ENCODE measurements at regions not wholly inside any gene's neighbourhood (a gene's known extent, or its start where the extent isn't known, plus 50 kb on each side); places are given as distances from the start of the nearest gene placed in this dataset.
"Not testable (repeated sequence)": the region's sequence is repeated elsewhere in the genome, so short reads cannot be mapped to it uniquely, and the experiment has no call there.

DNA sequence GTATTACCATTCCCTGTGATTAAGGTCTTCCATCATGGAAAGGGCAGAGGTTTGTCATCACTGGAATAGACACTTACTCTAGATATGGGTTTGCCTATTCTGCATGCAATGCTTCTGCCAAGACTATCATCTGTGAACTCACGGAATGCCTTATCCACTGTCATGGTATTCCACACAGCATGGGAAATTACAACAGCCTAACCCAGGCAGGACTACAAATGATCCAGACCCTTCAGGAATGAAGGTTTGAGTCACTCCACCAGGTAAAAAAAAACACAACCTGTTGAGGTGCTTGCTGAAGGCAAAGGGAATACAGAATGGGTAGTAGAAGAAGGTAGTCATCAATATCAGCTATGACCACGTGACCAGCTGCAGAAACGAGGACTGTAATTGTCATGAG, 89.0 kb upstream of the RANBP6 start:
- DNase-seq (ENCODE audit: low spot score) = not testable (repeated sequence)

DNA sequence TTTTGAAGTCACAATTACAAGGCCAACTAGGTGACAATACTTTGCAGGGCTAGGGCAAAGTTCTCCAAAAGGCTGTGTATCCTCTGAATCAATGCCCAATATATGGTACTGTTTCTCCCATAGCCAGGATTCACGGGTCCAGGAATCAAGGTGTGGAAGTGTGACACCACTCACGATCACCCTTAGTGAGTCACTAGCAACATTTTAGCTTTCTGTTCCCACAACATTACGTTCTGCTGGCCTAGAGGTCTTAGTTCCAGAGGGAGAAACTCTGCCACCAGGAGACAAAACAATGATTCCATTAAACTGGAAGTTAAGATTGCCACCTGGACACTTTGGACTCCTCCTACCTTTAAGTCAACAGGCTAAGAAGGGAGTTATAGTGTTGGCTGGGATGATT, 88.5 kb upstream of the RANBP6 start:
- DNase-seq (ENCODE audit: low spot score) = not testable (repeated sequence)

DNA sequence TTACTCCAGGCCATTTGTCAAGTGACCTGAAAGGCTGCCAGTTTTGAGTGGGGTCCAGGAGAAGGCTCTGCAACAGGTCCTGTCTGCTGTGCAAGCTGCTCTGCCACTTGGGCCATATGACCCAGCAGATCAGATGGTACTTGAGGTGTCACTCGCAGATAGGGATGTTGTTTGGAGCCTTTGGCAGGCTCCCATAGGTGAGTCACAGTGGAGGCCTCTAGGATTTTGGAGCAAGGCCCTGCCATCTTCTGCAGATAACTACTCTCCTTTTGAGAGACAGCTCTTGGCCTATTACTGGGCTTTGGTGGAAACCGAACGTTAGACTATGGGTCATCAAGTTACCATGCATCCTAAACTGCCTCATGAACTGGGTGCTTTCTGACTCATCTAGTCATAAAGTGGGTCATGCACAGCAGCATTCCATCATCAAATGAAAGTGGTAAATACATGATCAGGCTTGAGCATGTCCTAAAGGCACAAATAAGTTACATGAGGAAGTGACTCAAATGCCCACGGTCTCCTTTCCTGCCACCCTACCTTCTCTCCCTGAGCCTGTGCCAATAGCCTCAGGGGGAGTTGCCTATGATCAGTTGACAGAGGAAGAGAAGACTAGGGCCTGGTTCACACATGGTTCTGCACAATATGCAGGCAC, 87.0 kb upstream of the RANBP6 start:
- not testable (repeated sequence) for DNase-seq (ENCODE audit: low spot score)

DNA sequence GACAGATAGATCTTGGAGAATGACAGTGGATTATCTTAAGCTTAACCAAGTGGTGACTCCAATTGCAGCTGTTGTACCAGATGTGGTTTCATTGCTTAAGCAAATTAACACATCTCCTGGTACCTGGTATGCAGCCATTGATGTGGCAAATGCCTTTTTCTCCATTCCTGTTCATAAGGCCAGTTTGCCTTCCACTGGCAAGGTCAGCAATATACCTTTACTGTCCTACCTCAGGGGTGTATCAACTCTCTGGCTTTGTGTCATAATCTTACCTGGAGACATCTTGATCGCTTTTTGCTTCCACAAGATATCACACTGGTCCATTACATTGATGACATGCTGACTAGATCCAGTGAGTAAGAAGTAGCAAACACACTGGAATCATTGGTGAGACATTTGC, 86.3 kb upstream of the RANBP6 start:
- not testable (repeated sequence) for DNase-seq (ENCODE audit: low spot score)

DNA sequence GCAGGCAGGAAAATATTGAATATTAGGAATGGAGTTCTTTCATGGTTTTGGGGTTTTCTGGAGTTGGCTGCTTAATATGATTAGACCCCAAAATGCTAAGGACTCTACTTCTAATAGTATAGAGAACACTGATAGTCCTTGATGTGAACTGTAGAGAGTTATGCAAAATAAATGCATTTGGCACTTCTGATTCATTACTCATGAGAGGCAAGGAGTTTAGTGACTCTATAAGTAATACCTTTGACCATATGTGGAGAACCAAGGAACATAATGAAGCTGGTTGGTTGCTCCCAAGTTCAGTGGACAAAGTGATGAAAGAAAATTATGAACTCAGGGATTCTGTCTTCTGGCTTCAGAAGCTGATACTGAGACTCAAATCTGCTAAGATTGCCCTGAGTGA, 83.9 kb upstream of the RANBP6 start:
- DNase-seq (ENCODE audit: low spot score) = not testable (repeated sequence)

DNA sequence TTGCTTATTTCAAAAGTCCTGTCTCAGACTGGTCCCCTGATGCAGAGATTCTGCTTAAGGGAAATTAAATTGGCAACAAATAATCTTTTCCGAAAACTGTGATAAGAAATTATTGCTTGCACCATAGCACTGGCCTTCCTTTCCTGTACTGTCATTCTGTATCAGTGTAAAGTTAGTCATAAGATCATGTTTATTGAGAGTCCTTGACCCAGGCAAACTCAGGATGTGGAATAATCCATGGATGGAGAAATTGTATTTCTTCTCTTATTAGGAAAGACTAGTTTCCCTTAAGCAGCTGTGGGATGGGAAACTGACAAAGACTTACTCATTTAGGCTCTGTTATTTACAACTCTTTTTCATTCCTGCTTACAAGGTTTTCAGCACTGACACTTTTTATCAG, 83.0 kb upstream of the RANBP6 start:
- no peak for DNase-seq (ENCODE audit: low spot score)

DNA sequence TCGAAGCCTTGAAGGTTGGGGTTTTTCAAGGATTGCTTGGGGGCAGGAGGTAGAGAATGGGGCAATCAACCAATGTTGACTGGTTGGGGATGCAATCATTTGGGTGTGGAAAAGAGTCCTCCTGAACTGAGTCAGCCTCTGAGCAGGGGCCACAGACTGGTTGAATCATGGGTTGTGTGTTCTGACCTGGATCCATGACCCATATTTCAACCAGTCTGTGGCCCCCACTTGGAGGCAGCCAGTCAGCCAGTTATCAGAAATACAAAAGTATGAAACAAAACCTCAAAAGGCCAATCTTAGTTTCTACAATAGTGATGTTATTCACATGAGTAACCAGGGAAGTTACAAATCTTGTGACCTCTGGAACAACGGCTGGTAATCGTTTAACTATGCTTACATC, 81.4 kb upstream of the RANBP6 start:
- no peak for DNase-seq (ENCODE audit: low spot score)

DNA sequence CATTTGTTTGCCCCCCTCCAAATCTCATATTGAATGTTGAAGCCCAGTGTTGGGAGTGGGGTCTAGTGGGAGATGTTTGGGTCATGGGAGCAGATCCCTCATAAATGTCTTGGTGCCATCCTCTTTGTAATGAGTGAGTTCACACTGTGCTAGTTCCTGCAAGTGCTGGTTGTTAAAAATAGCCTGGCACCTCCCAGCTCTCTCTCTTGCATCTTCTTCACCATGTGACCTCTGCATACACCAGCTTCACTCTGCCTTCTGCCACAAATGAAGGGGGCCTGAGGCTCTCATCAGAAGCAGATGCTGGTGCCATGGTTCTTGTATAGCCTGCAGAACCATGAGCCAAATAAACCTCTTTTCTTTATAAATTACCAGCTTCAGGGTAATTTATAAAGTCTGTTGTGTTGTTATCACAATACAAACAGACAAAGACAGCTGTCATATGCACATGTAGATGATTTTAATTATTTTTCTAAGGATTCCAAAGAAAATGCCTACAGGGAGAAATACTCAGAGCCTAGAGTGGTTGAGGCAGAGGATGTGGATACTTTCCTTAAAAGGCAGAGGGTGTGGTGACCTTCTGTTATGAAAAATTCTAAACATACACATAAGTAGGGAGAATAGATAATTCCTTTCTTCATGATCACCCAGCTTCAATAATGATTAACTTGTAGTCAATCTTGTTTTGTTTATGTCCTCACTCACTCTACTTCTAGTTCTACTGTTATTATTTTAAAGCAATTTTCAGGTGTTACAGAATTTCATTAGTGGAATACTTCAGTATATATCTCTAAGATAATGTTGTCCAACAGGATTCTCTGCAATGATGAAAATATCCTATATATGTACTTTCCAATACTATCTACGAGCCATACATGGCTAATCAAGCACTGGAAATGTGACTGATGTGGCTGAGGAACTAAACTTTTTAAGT, 75.1 kb upstream of the RANBP6 start:
- no peak for DNase-seq (ENCODE audit: low spot score)

DNA sequence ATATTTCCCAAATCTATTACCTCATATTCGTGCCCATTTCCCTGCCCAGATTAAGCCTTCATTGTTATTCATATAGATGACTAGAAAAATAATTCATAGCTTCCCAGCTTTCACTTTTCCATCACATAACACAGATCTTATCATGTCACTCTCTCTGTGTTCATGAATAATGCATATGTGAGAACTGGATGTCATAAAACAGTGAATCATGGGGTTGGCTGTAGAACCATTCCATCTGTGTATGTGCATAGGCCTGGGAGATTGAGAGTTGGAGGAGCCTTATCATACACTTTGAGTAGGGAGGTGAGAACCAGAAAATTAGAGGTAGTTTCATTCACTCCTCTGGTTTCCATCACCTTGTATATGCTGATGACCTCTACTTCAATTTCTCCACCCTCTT, 73.9 kb upstream of the RANBP6 start:
- no peak for DNase-seq (ENCODE audit: low spot score)

DNA sequence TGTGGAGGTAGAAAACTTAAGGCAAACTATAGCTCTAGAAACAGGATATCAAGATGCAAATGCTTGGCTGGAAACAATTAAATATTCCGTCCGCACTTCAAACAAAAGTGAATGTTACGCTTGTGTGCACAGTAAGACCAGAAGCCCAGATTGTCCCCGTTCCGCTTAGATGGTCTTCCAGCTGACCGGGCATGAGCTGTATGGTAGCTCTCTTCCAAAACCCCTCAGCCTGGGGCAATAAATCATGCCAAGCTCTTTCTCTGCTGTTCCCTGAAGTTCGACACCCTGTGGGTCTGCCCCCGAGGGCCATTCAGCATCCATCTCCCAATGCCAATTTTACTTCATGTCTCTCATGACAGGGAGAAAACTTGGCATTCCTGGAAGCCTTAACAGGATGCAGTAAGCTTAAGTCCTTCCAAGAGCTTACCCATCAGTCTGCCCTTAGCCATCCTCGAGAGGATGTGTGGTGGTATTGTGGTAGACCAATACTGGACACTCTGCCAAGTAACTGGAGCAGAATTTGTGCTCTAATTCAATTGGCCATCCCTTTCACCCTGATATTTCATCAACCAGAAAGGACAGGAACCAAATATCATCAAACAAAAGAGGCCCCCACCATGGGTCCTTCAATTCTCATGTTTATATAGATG, 70.7 kb upstream of the RANBP6 start:
- DNase-seq (ENCODE audit: low spot score) = no peak

DNA sequence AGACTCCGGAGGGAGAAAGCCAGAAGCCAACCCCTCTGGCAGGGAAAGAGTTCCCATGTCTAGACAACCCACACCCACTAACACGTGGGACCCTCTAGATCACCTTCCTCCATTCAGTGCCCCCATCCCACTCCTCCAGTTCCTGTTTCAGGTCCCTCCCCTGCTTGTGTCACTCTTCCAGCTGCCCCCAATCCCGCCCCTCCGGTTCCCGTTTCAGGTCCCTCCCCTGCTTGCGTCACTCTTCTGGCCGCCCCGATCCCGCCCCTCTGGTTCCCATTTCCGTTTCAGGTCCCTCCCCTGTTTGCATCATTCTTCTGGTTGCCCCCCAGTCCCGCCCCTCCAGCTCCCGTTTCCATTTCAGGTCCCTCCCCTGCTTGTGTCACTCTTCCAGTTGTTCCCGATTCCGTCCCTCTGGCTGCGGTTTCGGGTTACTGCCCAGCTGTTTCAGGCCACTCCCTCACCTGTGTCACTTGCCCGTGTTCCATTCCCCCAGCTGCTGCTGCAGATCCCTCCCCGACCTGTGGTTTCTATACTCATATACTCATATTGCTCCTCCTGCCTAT, 64.8 kb upstream of the RANBP6 start:
- DNase-seq (ENCODE audit: low spot score) = peak; percentile 74

DNA sequence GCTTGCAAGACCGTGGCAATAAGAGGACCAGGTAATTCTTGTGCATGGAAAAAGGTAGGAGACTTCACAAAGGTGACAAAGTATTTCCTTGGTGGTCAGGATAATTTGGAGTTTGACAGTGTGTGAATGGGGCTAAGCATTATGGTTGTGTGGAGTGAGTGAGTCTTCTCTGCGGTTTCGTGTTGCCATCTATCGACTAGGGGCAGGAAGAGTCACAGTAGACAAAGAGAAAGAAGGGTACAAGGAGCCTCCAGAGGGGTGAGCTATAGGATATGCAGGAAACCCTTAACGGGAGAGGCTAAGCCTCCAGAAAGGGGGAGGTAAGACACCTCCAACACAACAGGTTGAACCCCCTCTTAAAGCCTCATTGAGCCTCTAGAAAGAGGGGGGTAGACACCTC, 64.0 kb upstream of the RANBP6 start:
- DNase-seq (ENCODE audit: low spot score) = no peak

DNA sequence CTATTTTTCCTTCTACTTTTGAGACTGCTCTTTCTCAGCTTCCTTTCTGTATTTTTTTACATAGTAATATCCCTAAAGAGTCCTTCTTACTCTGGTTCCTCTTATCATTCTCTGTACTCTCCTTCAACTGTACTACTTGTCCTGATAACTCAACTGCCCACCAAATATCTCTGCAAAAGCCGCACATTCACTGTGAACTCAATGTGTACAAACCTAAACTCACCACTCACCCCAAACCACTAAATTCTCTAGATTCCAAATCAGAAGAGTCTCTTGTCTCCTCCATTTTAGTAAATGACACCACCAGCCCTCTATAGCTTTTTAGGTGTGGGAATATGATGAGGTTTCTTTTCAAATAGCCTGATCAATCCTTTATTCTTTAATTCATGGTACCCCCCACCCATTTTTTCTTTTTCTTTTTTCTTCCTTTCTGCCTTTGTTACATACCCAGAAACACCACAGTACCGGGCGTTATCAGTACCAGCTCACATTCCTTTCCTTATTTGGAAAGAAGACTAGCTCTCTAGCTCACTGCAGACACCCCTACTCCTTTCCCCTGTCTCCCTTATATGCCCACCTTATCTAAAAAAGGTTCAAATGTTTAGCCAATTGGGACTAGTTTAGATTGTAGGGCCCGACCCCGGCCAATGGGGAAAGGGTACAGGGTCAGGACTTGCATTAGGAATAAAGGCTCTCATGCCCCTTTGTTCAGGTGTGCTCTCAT, 63.1 kb upstream of the RANBP6 start:
- DNase-seq (ENCODE audit: low spot score) = no peak

DNA sequence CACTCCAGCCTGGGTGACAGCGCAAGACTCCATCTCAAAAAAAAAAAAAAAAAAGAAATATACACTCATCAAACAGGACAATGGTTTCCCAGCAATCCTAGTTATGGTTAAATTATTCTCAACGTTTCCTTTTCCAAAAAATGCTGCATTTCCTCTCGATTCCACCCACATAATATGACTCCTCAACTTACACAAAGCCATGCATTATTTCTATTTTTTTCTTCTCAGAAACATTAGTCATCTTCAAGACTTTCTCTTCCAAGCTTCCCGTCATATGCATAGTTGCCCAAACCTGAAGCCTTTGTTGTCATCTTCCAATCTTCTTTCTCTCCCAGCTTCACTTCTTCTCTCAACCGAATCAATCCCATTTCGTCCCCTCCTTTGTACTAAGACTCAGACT, 61.4 kb upstream of the RANBP6 start:
- no peak for DNase-seq (ENCODE audit: low spot score)

DNA sequence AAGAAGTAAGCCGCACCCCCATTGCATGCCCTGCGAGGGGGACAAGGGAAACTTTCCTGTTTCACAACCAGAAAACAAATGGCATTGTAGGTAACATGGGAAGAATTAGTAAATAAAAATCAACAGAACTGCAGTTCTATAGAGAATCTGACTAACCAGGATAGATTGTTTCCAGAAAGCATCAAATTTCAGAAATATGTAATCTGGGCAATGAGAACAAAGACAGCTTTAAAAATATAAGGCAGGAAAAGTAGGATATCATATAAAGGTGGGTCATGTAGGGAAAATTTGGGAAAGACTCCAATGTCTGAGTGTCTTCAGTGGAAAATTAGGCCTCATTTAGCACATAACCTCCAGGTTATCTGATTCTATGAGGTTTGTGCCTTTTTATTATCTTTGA, 58.3 kb upstream of the RANBP6 start:
- DNase-seq (ENCODE audit: low spot score) = no peak

DNA sequence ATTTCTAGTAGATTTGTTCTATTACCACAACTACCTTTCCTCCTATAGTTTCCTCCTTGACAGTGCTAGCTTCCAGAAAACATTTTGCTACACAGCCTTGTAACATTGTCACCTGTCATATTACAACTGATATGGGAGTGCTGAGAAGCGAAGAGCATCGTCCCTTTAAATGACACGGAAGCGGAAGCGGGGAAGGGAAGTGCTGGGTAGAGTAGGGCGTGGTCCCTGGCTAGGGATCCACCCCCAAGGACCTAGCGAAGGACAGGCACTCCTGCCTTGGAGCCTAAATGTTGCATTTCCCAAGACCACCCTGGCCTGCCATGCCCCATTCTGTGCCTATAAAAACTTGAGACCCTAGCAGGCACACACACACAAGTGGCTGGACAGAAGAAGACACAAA, 57.4 kb upstream of the RANBP6 start:
- no peak for DNase-seq (ENCODE audit: low spot score)

DNA sequence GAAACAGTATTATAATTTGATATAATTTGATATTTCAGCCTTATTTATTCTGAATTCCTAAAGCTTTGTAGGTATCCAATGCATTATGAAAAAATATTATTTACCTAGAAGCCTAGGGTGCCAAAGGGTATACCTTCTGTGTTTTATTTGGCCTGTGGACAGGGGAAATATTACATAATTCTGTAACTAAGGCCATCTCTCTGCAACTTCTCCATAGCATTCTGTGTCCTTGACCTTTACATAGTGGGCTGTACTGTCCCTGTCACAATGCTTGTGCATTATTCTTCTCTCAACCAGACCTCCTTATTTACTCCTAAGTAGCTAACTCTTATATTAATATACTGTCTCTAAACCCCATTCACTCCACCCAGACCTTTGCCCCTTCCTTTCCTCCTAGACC, 57.0 kb upstream of the RANBP6 start:
- DNase-seq (ENCODE audit: low spot score) = no peak

DNA sequence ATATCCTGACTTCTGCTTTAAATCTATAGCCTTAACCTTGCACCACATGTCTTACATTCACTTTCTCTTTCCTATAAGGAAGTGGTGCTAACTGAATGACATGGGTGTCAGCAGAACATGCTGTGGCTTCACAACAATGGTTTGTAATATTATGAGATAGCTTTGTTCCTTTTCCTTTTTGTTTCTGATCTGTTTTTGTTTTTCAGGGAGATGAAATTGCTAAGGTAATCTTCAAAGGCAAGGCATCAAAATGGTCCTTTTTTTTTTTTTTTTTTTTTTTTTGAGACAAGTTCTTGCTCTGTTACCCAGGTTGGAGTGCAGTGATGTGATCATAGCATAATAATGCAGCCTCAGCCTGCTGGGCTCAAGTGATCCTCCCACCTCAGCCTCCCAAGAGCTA, 53.6 kb upstream of the RANBP6 start:
- DNase-seq (ENCODE audit: low spot score) = no peak

DNA sequence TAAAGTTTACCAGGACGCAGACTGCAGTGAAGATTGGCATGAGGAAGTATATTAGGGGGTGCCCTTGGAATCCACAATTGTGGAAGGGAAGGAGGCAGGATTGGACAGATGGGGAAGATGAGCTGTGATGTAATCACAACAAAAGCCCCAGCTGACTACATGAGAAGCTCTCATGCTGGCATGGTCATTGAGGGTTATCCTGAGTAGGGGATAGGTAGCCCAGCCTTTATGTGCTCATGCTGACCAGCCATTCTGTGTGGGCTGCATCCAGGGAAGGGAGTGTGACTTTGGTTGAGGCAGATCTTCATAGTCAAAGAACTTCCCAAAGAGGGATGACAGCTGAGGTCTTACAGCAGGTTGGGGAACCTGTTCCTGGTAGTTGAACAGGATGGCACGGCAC, 52.0 kb upstream of the RANBP6 start:
- DNase-seq (ENCODE audit: low spot score) = no peak

Measured in SK-N-DZ (cell line).